Inflammatory macrophage treated with lipopolysaccharide for 1 hour (primary cell): ENCODE measurements at regions not wholly inside any gene's neighbourhood (a gene's known extent, or its start where the extent isn't known, plus 50 kb on each side); places are given as distances from the start of the nearest gene placed in this dataset.

ENCODE experiments used
- DNase-seq, 2 donors: peaks; one replicate each; pipeline ENCODE4 v3.0.0-alpha.2; 2020 to 2022

DNA sequence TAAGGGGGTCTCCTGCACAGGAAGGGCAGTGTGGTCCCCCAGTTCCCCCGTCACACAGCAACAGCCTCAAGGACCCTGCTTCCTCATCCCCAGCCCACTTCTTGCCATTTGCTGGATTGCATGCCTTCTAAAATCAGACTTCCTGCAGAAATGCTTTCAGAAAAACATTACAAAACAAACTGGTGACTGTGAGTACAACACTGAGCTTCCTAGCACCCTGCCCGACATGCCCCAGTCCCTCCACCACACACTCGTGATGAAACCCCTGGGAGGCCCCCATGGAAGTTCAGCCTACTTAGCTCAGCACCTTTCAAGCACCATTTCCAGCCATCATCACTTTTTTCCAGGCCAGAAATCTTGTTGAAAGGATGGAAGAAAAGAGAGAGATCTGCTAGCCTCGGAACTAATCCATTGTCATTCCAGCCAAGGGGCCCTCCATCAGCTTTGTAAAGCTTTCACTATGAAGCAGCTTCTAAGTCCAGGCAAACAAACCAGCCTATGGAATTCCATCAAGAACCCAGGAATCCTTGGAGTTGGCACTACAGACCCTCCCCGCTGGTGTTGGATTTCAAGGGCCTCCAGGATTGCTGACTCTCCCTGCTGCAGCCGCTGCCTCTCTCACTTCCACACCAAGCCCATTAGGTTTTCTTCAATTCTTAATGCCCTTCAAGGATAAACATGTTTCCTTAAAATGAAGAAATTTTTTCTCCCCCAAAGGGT lies 114.6 kb downstream of the C5orf15 start:
- peak; percentile 26 to 80 for DNase-seq

- DNase-seq: peak in 1 of 2 donors; percentile 23
Observed at GRCh38 chr5:133851521-133851920, 116.9 kb downstream of the C5orf15 start.

DNA sequence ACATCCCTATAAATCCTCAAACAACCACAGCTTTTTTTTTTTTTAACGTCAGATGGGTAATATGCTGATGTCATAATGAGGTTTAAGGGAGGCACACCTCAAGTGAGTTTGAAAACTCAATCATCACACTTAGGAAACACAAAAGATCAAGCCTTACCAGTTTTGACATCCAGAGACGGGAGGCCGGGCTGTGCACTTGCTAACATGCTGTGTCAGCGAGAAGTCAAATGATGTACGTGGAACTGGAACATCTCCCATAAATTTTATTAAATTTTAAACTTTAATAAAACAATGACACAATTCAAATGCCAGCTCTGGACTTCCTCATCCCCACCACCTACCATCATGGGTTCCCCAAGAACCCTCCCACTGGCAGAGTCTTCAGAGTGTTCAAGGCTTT lies 117.6 kb downstream of the C5orf15 start:
- DNase-seq: no peak

GRCh38 chr5:133849116-133849515 lies 119.3 kb downstream of the C5orf15 start:
- DNase-seq: no peak

GRCh38 chr5:133848341-133848811 lies 120.0 kb downstream of the C5orf15 start:
- DNase-seq: no peak

- no peak for DNase-seq
Observed at GRCh38 chr5:133847886-133848285, 120.5 kb downstream of the C5orf15 start.

DNA sequence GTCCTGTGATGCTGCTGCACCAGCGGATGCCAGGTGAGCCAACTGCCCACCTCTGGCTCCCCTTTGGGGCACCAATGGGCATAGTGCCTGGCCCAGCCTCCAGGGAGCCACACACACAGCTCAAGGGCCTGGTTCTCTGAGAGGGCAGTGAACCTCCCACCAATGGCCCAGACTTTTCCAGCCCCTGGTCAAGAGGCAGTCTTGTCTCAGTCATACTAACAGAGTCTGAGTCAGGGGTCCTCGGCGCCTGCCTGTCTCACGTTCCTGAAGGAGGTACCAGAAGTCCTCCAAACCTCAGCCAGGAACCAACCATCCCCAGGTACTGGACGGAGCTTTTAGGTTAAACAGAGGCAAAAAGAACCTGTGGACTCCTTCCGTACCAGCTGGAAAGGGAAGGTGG lies 121.1 kb downstream of the C5orf15 start:
- DNase-seq: no peak

GRCh38 chr5:133846478-133847226 lies 121.8 kb downstream of the C5orf15 start:
- DNase-seq: no peak

- no peak for DNase-seq
Observed at GRCh38 chr5:133845271-133845670, 123.2 kb downstream of the C5orf15 start.

GRCh38 chr5:133844836-133845235 lies 123.6 kb downstream of the C5orf15 start:
- DNase-seq: no peak

- no peak for DNase-seq
Observed at GRCh38 chr5:133843911-133844310, 124.5 kb downstream of the C5orf15 start.

DNA sequence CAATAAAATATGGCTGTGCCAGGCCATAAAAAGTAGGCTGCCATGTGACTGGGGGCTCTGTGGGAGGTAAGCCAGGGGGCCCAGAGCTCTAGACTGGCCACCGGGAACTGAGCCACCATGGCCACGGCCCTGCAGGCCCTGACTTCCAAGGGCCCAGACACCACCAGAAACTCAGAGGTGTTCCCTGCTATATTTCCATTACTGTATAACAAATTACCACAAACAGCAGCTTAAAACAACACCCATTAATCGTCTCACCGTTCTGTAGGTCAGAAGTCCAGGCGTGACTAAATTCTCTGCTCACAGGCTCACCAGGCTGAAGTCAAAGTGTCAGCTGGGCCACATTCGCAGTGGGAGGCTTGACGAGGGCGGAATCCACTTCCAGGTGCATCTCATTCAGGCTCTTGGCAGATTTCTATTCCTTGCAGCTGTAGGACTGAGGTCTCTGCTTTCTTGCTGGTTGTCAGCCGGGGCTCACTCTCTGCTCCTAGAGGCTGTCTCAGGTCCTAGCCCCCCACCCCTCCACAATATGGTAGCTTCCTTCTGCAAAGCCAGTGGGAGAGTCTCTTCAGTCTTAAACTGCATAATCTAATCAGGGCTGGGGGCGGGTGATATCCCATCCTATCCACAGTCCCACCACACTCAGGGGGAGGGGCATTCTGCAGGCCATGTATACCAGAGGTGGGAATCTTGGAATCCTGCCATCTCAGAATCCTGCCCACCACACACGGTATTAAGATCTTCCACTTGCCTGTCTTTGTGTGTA lies 125.4 kb downstream of the C5orf15 start:
- DNase-seq: no peak

DNA sequence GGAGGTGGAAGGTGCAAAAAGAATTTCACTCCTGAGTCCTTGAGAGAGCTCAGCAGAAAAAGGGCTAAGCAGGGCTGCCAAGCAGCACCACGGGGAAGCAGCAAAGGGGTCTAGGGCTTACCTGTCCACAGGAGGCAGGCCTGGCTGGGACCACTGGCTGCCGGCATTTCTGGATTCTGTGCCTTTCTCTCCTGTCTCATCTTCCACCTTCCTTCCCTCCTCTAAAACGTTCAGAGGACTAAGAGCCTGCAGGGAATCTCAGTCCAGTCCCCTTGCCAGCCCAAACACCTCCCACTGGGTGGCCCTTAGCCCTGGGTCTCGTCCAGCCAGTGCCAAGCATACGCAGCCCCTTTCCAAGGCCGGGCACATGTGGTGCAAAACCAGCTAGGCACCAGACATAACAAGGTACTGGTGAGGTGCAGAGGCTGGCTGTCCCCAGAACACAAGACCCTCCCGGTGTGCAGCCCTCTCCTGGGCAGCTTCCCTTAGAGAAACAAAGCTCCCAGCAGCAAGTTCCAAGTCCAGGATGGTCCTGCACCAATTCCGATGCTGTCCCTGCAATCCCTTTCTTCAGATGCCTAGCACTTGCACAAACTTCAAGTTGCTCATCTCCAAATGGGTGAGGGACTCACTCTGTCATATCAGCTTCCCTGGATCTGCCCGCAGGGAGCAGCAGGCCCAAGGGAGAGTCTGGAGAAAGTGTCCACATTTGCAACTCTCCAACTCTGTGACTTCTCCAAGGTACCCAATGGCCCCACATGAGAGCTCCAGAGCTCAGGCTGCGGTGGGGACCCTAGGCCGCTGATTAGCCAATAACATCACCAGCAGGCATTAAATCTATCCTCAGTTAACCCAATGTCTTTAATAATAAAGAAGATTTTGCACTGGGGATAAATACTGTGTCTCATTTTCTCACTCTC lies 126.3 kb downstream of the C5orf15 start:
- DNase-seq: no peak

DNA sequence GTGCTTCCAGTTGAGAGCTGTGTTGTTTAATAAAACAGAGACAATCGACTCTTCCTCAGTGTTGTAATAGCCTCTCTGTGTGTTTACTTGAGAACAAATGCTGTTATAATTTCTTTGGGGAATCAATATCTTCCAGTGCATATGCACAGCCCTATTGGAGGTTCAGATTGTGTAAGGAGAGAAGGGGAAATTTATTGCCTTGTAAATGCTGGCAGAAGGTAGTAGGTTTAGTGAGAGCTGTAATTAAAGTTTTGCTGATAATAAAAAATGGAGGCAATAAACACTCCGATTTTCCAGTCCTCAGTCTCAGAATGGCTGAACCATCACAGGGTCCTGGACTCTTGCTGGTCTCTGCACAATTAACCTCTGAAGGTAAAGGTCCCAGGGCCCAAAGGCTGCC lies 128.3 kb downstream of the C5orf15 start:
- DNase-seq: no peak

- no peak for DNase-seq
Observed at GRCh38 chr5:133839721-133840120, 128.7 kb downstream of the C5orf15 start.

- no peak for DNase-seq
Observed at GRCh38 chr5:133839090-133839489, 129.3 kb downstream of the C5orf15 start.

- no peak for DNase-seq
Observed at GRCh38 chr5:133838286-133838685, 130.1 kb downstream of the C5orf15 start.

- no peak for DNase-seq
Observed at GRCh38 chr5:133831491-133832224, 136.8 kb downstream of the C5orf15 start.

GRCh38 chr5:133830911-133831310 lies 137.5 kb downstream of the C5orf15 start:
- DNase-seq: no peak

DNA sequence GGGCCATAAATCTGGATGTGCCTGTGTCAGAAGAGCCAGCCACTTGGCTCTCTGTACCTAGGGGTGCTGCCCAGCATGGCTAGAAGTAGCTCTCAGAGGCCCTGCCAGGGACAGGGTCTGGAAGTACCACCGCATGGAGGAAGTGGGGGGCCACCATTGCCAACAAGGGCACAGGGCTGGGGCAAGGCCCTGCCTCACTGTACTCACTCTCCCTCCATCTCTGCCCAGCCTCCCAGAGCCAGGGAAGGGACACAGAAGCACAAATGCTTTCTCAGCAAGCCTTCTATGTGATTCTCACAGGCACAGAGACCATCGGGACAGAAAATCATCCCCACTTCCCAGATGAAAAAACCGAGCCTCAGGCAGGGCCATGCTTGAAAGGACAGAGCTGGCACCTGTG lies 138.1 kb downstream of the C5orf15 start:
- DNase-seq: no peak

DNA sequence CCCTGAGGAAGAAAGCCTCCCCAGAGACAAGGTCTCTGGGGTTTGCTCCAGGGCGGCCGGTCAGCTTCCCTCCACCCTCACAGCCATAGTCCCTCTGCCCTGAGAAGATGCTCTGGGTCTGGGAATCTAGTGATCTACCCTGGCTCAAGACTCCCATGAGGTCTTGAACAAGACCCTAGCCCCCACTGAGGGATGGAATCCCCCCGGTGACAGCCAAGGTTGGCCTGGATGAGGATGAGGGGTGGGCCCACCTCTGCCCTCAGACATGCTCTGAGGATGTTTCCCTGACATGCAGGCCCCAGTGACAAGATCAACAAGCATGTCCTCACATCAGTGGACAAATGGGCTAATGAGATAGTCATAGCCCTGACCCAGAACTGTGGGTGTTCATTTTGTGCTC lies 138.6 kb downstream of the C5orf15 start:
- DNase-seq: no peak

DNA sequence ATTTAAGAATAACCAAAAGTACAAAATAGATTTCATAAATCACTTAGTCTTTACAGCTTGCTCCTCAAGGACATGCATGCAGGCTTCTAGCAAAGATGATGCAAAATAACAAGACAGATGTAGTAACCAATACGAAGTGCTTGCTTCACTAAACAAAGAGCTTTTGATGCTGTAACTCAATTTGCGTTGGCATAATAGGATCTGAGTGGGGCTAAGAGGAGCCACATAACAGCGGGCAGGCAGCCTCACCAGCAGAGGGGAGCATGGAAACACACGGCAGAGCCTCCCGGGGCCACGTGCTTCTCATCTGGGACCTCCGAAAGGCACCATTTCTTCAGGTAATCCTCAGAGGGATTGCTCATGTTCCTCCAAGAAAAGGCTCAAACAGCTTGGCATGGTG lies 139.7 kb downstream of the C5orf15 start:
- no peak for DNase-seq
